Spleen (tissue), 7 donors: ENCODE measurements at regions not wholly inside any gene's neighbourhood (a gene's known extent, or its start where the extent isn't known, plus 50 kb on each side); places are given as distances from the start of the nearest gene placed in this dataset.

ENCODE experiments used
- POLR2A ChIP-seq, 3 donors: fragments of 450-650 bp; IDR thresholded peaks; one replicate each; pipeline ENCODE4 v1.5.1; 2017; ENCODE audit warnings: antibody characterized with exemption in 3 of 3, mild to moderate bottlenecking in 1 of 3
- POLR2AphosphoS5 ChIP-seq, 3 donors: sonication (generic); formaldehyde crosslinking; IDR thresholded peaks; one replicate each; pipeline ENCODE4 v1.5.1; 2017; ENCODE audit warnings: antibody characterized with exemption in 3 of 3
- TF ChIP-seq, protein P1 (sequence below), 11 experiments: fragments of 200-600 bp in 7 of 11; fragments of 450-650 bp in 4 of 11; sonication (generic) in 4 of 11; IDR thresholded peaks in 8 of 11; conservative IDR thresholded peaks in 3 of 11; 1 replicate in 7 of 11; 2 replicates in 4 of 11; pipeline versions ENCODE4 v1.4.0 to v1.8.0; 2016 to 2021; ENCODE audit warnings: antibody characterized with exemption in 11 of 11, inconsistent platforms in 4 of 11, mild to moderate bottlenecking in 1 of 11
- donor health status: DM: no; HTN: no; CAD: no; lungs with moderate emphysema.
- donor health status: DM: no; HTN: no; CAD: no.
- donor health status: DM: no; HTN: no; CAD: no.

GRCh38 chr5:86866036-86866435 is 248.3 kb downstream of the COX7C start:
- TF ChIP-seq POLR2AphosphoS5 (IDR thresholded peaks at IDR 0.05) (no peak), POLR2A (IDR thresholded peaks at IDR 0.05) (no peak)
- TF ChIP-seq, protein P1, sequence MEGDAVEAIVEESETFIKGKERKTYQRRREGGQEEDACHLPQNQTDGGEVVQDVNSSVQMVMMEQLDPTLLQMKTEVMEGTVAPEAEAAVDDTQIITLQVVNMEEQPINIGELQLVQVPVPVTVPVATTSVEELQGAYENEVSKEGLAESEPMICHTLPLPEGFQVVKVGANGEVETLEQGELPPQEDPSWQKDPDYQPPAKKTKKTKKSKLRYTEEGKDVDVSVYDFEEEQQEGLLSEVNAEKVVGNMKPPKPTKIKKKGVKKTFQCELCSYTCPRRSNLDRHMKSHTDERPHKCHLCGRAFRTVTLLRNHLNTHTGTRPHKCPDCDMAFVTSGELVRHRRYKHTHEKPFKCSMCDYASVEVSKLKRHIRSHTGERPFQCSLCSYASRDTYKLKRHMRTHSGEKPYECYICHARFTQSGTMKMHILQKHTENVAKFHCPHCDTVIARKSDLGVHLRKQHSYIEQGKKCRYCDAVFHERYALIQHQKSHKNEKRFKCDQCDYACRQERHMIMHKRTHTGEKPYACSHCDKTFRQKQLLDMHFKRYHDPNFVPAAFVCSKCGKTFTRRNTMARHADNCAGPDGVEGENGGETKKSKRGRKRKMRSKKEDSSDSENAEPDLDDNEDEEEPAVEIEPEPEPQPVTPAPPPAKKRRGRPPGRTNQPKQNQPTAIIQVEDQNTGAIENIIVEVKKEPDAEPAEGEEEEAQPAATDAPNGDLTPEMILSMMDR (IDR thresholded peaks at IDR 0.05 in 8 of 11, conservative IDR thresholded peaks at IDR 0.05 in 3 of 11) = no peak
